ENCODE measurements at regions not wholly inside any gene's neighbourhood (a gene's known extent, or its start where the extent isn't known, plus 50 kb on each side); places are given as distances from the start of the nearest gene placed in this dataset.
"Not testable (repeated sequence)": the region's sequence is repeated elsewhere in the genome, so short reads cannot be mapped to it uniquely, and the experiment has no call there.

DNA sequence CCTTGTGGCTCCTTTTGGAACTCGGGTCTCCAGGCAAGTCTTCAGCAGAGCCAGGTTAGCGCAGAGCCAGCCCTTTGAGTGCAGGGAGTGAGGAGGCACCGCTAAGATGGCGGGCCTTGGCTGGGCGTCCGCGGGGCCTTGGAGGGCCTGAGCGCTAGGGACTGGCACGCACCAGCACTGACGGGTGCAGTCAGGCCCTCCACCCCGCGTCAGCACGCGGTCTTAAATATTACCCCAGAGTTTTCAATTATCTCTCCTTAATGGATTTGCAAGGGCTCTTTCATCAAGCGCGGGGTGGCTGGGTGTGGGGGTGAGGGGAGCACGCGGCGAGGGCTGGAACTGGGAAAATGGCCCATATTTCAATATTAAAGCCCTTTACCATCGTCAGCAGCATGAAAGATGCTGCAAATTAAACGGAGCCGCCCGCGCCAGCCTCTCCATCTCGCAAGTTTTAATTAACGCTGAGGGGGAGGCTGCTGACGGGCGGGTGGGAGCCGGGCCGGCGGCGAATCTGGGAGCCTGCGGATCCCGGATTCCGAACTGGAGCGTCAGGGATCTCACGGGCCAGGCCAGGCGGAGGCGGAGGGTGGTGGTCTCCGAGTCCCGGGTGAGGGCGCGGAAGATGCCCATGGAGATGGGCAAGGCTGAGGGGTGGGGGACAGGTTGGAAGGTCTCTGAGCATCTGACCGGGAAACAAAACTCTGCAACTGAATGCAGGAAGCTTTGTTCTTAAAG is 1690.4 kb upstream of the DEFB115 start:
- not testable (repeated sequence) for DNase-seq

GRCh38 chr20:29567671-29568070 is 1689.8 kb upstream of the DEFB115 start:
- DNase-seq, result not testable (repeated sequence)

- not testable (repeated sequence) for DNase-seq
Observed at GRCh38 chr20:29570126-29570525, 1687.3 kb upstream of the DEFB115 start.

GRCh38 chr20:29589530-29589929 is 1667.9 kb upstream of the DEFB115 start:
- DNase-seq, result not testable (repeated sequence)

- not testable (repeated sequence) for DNase-seq
Observed at GRCh38 chr20:29604163-29604562, 1653.3 kb upstream of the DEFB115 start.

DNA sequence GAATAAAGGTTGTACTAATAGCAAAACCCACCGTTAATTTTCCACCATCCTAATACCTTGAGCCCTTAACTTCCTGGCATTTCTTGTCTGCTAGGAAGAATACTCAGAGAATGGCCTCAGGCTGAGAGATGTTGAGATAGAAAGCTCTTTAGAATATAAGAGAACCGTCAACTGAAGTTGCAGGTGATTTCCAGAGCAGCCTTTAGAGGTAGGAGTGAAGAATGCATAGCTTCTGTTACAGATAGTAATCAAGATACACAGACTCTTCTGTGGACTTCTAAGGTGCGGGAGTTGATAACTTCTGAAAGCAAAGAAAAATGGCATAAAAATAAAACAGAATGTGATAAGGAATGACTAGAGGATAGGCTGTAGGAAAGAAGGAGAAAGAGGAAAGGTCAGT is 1651.3 kb upstream of the DEFB115 start:
- DNase-seq, result not testable (repeated sequence)

DNA sequence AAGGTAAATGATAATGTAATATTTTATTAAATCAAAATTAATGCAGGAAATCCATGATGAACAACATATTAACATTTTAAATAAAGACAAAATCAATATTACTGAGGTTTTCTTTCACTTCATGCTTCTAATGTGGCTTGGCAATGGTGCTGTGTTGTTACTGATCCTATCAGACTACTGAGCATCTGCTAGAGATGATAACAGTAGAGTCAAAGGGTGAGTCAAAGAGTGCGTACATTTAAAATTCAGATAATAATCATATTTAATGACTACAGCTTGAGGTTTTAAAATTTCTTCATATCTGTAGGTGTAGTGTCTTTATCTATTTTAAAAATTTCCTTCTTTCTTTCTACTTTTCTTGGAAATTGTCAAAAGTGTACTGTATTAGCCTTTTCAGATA is 1628.1 kb upstream of the DEFB115 start:
- DNase-seq, result not testable (repeated sequence)
